ENCODE measurements at regions not wholly inside any gene's neighbourhood (a gene's known extent, or its start where the extent isn't known, plus 50 kb on each side); places are given as distances from the start of the nearest gene placed in this dataset.

- TF ChIP-seq CTCF (IDR thresholded peaks at IDR 0.05; ENCODE audit: low read depth, low read length): no peak
- no peak overlapping the region for H3K4me3 ChIP-seq (ENCODE audit: low read depth, low read length)
Observed at GRCh38 chr1:112040891-112041740, 51.6 kb upstream of the KCND3 start.

GRCh38 chr1:112043901-112044300 is 54.4 kb upstream of the KCND3 start:
- TF ChIP-seq CTCF (IDR thresholded peaks at IDR 0.05; ENCODE audit: low read depth, low read length): no peak
- H3K4me3 ChIP-seq (ENCODE audit: low read depth, low read length): no peak overlapping the region

GRCh38 chr1:112044745-112045144 is 55.3 kb upstream of the KCND3 start:
- no peak overlapping the region for H3K4me3 ChIP-seq (ENCODE audit: low read depth, low read length)
- no peak for TF ChIP-seq CTCF (IDR thresholded peaks at IDR 0.05; ENCODE audit: low read depth, low read length)

GRCh38 chr1:112046630-112047029 is 57.2 kb upstream of the KCND3 start:
- no peak for TF ChIP-seq CTCF (IDR thresholded peaks at IDR 0.05; ENCODE audit: low read depth, low read length)

GRCh38 chr1:112048421-112048820 is 59.0 kb upstream of the KCND3 start:
- no peak for TF ChIP-seq CTCF (IDR thresholded peaks at IDR 0.05; ENCODE audit: low read depth, low read length)
- H3K4me3 ChIP-seq (ENCODE audit: low read depth, low read length): no peak overlapping the region

More at GRCh38 chr1:112046630-112047029, 57.2 kb upstream of the KCND3 start:
- no peak overlapping the region for H3K4me3 ChIP-seq (ENCODE audit: low read depth, low read length)

GRCh38 chr1:112054510-112054909 is 65.0 kb upstream of the KCND3 start:
- no peak for TF ChIP-seq CTCF (IDR thresholded peaks at IDR 0.05; ENCODE audit: low read depth, low read length)

GRCh38 chr1:112056354-112056753 is 66.9 kb upstream of the KCND3 start:
- H3K4me3 ChIP-seq (ENCODE audit: low read depth, low read length): no peak overlapping the region
- no peak for TF ChIP-seq CTCF (IDR thresholded peaks at IDR 0.05; ENCODE audit: low read depth, low read length)

More at GRCh38 chr1:112054510-112054909, 65.0 kb upstream of the KCND3 start:
- no peak overlapping the region for H3K4me3 ChIP-seq (ENCODE audit: low read depth, low read length)
